K562 (cell line): ENCODE measurements at regions not wholly inside any gene's neighbourhood (a gene's known extent, or its start where the extent isn't known, plus 50 kb on each side); places are given as distances from the start of the nearest gene placed in this dataset.

Source experiments
- BRF1 ChIP-seq: IDR thresholded peaks from 3 replicates; pipeline ENCODE4 v1.6.1; 2011; ENCODE audit warnings: borderline replicate concordance, mild to moderate bottlenecking; ENCODE audit not compliant: insufficient read length; ENCODE audit errors: extremely low read depth
- DPF2 ChIP-seq: fragments of 450-650 bp; IDR thresholded peaks from 2 replicates; pipeline ENCODE4 v1.6.1; 2016
- ETV1 ChIP-seq: fragments of 450-650 bp; conservative IDR thresholded peaks from 2 replicates; pipeline ENCODE4 v1.6.1; 2016; ENCODE audit warnings: missing genetic modification characterization, control low read depth, low read depth, missing compliant biosample characterization
- FOXP1 ChIP-seq: sonication (generic); formaldehyde crosslinking; IDR thresholded peaks from 2 replicates; pipeline ENCODE4 v1.8.0; 2022; ENCODE audit warnings: mild to moderate bottlenecking, missing genetic modification reagents
- GTF2A2 ChIP-seq: IDR thresholded peaks from 2 replicates; pipeline ENCODE4 v1.6.1; 2016; ENCODE audit warnings: mild to moderate bottlenecking, missing genetic modification characterization, missing compliant biosample characterization
- KDM2B ChIP-seq: fragments of 250-450 bp; sonication (Bioruptor Pico); IDR thresholded peaks from 2 replicates; pipeline ENCODE4 v1.8.0; 2021; ENCODE audit warnings: mild to moderate bottlenecking, moderate library complexity
- NCOA1 ChIP-seq: fragments of 450-650 bp; IDR thresholded peaks from 2 replicates; pipeline ENCODE4 v1.6.1; 2016; ENCODE audit warnings: low read depth
- ZNF133 ChIP-seq: fragments of 250-450 bp; sonication (Bioruptor Pico); IDR thresholded peaks from 2 replicates; pipeline ENCODE4 v1.4.0; 2020; ENCODE audit warnings: mild to moderate bottlenecking
- ZNF75A ChIP-seq: fragments of 450-650 bp; formaldehyde crosslinking; IDR thresholded peaks from 2 replicates; pipeline ENCODE4 v1.4.0; 2020; ENCODE audit warnings: mild to moderate bottlenecking
- TF ChIP-seq, protein P1 (sequence below): fragments of 250-450 bp; sonication (Bioruptor Pico); IDR thresholded peaks from 2 replicates; pipeline ENCODE4 v1.9.0; 2021; ENCODE audit warnings: mild to moderate bottlenecking, inconsistent platforms
- TF ChIP-seq, protein P2 (sequence below): fragments of 250-450 bp; sonication (Bioruptor Pico); IDR thresholded peaks from 2 replicates; pipeline ENCODE4 v1.4.0; 2020; ENCODE audit warnings: mild to moderate bottlenecking, moderate library complexity
- TF ChIP-seq, protein P3 (sequence below): fragments of 250-450 bp; sonication (Bioruptor Pico); IDR thresholded peaks from 2 replicates; pipeline ENCODE4 v1.4.0; 2020
- TF ChIP-seq, protein P4 (sequence below): sonication (generic); formaldehyde crosslinking; IDR thresholded peaks from 2 replicates; pipeline ENCODE4 v1.8.1; 2023; ENCODE audit warnings: mild to moderate bottlenecking, missing genetic modification reagents, moderate library complexity
- TF ChIP-seq, protein P5 (sequence below): sonication (generic); formaldehyde crosslinking; IDR thresholded peaks from 2 replicates; pipeline ENCODE4 v1.5.0; 2020; ENCODE audit warnings: missing genetic modification reagents

DNA sequence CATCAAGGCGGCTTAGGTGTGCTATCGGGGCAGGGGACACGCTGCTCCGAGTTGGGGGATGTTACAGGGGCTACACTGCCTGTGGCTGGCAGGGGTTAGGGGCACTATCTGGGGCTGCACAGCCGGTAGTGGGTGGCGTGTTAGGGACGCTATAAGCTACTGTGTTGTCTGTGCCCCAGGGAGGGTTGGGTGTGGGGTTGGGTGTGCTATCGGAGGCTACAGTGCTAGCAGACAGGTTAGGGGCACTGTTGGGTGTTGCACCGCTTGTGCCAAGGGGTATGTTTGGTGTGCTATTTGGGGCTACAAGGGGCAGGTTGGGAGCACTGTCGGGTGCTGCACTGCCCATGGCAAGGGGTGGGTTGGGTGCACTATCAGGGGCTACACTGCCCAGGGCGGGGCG is 120.2 kb upstream of the VPREB1 start (continued):
- TF ChIP-seq, protein P1, sequence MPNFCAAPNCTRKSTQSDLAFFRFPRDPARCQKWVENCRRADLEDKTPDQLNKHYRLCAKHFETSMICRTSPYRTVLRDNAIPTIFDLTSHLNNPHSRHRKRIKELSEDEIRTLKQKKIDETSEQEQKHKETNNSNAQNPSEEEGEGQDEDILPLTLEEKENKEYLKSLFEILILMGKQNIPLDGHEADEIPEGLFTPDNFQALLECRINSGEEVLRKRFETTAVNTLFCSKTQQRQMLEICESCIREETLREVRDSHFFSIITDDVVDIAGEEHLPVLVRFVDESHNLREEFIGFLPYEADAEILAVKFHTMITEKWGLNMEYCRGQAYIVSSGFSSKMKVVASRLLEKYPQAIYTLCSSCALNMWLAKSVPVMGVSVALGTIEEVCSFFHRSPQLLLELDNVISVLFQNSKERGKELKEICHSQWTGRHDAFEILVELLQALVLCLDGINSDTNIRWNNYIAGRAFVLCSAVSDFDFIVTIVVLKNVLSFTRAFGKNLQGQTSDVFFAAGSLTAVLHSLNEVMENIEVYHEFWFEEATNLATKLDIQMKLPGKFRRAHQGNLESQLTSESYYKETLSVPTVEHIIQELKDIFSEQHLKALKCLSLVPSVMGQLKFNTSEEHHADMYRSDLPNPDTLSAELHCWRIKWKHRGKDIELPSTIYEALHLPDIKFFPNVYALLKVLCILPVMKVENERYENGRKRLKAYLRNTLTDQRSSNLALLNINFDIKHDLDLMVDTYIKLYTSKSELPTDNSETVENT (CRISPR knock-in tag) = peak; percentile 61; the same call in 1 of the 2 replicates
- TF ChIP-seq KDM2B (CRISPR knock-in tag) (no peak), ZNF75A (CRISPR knock-in tag) (no peak), NCOA1 (no peak), GTF2A2 (tag) (no peak), FOXP1 (no peak), ZNF133 (CRISPR knock-in tag) (no peak), BRF1 (no peak), DPF2 (no peak), ETV1 (tag) (no peak)
- TF ChIP-seq, protein P2, sequence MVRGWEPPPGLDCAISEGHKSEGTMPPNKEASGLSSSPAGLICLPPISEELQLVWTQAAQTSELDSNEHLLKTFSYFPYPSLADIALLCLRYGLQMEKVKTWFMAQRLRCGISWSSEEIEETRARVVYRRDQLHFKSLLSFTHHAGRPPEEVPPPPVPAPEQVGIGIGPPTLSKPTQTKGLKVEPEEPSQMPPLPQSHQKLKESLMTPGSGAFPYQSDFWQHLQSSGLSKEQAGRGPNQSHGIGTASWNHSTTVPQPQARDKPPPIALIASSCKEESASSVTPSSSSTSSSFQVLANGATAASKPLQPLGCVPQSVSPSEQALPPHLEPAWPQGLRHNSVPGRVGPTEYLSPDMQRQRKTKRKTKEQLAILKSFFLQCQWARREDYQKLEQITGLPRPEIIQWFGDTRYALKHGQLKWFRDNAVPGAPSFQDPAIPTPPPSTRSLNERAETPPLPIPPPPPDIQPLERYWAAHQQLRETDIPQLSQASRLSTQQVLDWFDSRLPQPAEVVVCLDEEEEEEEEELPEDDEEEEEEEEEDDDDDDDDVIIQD (CRISPR knock-in tag) = no peak
- TF ChIP-seq, protein P3, sequence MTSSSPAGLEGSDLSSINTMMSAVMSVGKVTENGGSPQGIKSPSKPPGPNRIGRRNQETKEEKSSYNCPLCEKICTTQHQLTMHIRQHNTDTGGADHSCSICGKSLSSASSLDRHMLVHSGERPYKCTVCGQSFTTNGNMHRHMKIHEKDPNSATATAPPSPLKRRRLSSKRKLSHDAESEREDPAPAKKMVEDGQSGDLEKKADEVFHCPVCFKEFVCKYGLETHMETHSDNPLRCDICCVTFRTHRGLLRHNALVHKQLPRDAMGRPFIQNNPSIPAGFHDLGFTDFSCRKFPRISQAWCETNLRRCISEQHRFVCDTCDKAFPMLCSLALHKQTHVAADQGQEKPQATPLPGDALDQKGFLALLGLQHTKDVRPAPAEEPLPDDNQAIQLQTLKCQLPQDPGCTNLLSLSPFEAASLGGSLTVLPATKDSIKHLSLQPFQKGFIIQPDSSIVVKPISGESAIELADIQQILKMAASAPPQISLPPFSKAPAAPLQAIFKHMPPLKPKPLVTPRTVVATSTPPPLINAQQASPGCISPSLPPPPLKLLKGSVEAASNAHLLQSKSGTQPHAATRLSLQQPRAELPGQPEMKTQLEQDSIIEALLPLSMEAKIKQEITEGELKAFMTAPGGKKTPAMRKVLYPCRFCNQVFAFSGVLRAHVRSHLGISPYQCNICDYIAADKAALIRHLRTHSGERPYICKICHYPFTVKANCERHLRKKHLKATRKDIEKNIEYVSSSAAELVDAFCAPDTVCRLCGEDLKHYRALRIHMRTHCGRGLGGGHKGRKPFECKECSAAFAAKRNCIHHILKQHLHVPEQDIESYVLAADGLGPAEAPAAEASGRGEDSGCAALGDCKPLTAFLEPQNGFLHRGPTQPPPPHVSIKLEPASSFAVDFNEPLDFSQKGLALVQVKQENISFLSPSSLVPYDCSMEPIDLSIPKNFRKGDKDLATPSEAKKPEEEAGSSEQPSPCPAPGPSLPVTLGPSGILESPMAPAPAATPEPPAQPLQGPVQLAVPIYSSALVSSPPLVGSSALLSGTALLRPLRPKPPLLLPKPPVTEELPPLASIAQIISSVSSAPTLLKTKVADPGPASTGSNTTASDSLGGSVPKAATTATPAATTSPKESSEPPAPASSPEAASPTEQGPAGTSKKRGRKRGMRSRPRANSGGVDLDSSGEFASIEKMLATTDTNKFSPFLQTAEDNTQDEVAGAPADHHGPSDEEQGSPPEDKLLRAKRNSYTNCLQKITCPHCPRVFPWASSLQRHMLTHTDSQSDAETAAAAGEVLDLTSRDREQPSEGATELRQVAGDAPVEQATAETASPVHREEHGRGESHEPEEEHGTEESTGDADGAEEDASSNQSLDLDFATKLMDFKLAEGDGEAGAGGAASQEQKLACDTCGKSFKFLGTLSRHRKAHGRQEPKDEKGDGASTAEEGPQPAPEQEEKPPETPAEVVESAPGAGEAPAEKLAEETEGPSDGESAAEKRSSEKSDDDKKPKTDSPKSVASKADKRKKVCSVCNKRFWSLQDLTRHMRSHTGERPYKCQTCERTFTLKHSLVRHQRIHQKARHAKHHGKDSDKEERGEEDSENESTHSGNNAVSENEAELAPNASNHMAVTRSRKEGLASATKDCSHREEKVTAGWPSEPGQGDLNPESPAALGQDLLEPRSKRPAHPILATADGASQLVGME (CRISPR knock-in tag) = 0 out of 2 replicates have a peak, but pooled peaks have one; percentile 44
- TF ChIP-seq, protein P4, sequence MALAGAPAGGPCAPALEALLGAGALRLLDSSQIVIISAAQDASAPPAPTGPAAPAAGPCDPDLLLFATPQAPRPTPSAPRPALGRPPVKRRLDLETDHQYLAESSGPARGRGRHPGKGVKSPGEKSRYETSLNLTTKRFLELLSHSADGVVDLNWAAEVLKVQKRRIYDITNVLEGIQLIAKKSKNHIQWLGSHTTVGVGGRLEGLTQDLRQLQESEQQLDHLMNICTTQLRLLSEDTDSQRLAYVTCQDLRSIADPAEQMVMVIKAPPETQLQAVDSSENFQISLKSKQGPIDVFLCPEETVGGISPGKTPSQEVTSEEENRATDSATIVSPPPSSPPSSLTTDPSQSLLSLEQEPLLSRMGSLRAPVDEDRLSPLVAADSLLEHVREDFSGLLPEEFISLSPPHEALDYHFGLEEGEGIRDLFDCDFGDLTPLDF = no peak
- TF ChIP-seq, protein P5, sequence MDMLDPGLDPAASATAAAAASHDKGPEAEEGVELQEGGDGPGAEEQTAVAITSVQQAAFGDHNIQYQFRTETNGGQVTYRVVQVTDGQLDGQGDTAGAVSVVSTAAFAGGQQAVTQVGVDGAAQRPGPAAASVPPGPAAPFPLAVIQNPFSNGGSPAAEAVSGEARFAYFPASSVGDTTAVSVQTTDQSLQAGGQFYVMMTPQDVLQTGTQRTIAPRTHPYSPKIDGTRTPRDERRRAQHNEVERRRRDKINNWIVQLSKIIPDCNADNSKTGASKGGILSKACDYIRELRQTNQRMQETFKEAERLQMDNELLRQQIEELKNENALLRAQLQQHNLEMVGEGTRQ (CRISPR knock-in tag) = 0 out of 2 replicates have a peak, but pooled peaks have one; percentile 7
